HT-29 (cell line): ENCODE measurements at regions not wholly inside any gene's neighbourhood (a gene's known extent, or its start where the extent isn't known, plus 50 kb on each side); places are given as distances from the start of the nearest gene placed in this dataset.

Experiments used
- DNase-seq: peaks from one replicate; pipeline ENCODE4 v3.0.0-alpha.2; 2015; ENCODE audit warnings: low spot score

DNA sequence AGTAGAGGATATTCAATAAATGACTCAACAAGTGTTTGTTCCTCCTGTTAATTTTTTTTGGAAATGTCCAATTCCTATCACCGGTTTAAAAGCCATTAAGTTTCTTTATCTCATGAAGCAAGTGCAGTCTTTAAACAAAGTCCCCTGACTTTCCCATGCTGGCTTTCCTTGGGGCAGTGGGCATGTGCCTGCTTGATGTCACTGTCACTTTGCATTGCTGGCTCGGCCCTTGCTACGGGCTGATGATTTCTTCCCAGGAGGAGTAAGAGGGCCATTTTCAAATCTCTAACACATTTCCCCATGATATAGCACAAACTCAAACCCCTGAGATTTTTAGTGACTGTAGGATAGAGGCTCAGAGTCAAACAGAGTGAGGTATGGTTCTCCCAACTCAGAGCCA lies 275.8 kb upstream of the TENM3 start:
- no peak for DNase-seq

DNA sequence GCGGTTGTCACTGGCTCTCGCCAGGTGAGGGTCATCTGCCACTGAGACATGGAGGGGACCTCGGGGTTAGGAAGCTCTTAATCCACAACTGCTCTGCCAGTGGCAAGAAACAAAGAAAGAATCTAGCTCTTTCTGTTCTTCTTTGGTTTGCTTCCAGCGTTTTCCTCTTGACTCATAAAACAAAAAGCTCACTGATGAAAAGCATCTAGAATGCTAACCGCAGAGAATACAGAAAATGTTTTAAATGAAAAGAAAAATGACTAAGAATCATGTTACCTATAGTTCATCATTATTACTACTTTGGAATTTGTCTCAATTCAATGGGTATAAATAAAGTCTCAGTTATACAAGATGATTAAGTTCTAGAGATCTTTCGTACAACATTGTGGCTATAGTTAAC lies 274.8 kb upstream of the TENM3 start:
- DNase-seq = no peak

DNA sequence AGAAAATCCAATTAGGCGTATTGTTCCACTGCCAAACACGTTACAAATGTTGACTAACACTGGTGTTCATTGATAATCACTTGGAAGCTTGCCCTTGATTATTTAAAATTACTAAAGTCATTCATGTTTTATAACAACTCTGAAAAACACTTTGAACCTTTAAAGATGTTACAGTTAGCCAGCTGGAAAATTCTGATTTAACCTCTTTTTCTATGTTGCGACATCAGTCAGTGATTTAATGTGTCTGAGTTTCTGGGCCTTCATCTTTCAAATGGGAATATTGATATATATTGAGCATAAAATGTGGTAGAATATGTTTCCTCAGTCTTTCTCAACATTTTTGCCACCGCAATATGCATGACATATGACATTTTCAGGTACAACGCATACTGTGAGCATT lies 274.1 kb upstream of the TENM3 start:
- DNase-seq = no peak

DNA sequence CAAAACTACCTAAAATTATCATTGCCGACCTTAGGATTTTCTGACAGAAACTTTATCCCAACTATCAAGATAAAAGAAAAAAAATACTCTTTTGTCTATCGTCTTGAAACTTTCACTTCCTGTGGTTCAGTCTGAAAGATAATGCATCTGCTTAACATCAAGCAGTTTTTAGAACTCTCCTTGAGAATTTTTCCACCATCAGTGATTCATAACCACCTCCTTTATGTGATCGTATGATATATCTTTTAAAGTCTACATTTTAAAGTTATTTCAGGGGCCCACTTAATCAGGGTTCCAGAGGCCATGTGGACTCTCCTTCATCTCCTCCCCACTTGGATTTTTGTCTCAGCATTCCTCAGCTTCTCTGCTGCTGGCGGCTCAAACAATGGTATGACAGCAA lies 272.8 kb upstream of the TENM3 start:
- no peak for DNase-seq

DNA sequence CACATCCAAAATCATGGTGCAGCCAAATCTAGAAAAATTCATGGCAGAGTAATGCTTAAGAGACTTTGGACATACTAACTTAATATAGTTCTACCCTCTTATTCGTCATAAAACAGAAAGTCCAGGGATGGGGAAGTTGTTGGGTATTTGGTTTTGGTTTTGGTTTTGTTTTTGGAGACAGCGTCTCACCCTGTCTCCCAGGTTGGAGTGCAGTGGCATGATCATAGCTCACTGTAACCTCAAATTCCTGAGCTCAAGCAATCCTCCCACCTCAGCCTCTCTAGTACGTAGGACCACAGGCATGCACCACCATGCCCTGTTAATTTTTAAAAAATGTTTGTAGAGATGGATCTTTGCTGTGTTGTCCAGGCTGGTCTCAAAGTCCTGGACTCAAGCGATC lies 271.8 kb upstream of the TENM3 start:
- no peak for DNase-seq

DNA sequence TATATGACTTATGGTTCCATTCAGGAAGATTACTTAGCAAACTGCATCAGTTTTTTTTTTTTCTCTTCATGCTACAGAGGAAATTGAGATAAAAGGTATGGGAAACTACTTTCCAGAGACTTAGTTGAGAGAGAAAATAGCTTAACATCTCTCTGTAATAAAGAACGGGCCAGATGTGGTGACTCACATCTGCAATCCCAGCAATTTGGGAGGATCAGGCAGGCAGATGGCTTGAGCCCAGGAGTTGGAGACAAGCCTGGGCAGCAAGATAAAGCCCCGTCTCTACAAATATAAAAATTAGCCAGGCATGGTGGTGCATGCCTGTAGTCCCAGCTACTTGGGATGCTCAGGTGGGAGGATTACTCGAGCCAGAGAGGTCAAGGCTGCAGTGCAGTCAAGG lies 271.2 kb upstream of the TENM3 start:
- no peak for DNase-seq

DNA sequence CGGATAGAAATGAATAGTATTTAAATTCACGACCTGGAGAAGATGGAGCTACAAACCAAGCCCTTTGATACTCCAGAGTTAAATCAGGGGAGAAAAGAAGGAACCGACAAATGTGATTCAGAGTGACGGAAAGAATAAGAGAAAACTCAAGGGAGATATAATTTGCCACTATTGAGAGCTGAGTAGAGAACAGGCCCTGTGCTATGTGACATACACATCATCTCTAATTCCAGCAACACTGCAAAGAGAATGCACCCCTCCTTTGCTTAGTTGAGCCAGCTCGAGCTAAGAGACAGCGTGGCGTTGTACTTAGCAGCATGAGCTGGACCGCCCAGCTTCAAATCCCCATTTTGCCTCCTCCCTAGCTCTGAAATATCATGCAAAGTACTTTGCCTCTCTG lies 266.4 kb upstream of the TENM3 start:
- DNase-seq = no peak

DNA sequence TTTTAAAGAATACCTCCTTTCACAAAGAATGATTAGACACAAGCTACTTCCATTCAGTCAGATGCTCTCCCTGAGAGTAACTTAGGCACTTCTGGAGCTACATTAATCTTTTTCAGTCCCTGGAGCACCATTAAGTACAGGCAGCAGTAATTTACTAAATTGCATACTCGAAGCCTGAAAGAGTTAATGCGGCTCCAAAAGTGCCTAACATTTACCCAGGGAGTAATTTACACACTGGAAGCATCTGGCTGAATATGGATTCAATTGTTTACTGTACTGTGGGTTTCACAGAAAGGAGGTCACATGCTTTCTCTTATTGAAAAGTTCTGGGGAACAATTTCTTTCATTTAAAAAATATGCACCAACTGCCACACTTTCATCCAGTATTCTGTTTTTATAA lies 260.8 kb upstream of the TENM3 start:
- DNase-seq = no peak

DNA sequence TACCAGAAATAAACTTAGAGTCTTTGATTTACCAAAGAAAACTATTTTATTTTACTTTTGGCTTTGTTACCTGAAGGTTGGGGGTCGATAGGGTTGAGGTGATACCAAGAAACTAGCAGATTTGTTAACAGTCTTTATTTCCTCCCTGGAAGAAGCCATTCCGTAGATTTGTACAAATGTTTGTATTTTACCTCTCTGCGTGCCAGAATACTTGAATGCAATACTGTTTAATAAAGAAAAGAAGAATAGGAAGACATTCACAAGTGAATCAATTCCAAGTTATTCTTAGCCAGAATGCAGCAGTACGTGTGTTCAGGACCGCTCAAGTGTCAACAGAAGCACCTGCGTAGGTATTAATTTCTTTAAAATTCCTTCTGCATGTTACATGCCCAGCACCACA lies 260.3 kb upstream of the TENM3 start:
- no peak for DNase-seq

DNA sequence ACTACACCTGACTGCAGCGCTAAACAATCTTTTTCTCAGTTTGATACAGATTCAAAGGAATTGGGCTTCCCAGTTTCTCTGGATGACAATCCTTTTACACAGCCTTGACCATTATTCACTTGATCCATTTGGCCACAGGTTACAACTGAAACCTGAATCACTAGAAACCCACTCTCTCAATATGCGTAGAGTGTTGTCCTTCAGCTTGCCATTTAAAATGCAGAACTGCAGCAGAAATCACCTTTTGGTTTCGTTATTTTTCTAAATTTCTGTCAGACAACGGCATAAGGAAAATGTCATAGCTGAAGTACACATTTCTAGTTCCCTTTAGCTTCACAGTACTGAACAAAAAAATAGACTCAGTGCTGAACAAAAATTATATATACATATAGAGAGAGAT lies 255.8 kb upstream of the TENM3 start:
- no peak for DNase-seq

DNA sequence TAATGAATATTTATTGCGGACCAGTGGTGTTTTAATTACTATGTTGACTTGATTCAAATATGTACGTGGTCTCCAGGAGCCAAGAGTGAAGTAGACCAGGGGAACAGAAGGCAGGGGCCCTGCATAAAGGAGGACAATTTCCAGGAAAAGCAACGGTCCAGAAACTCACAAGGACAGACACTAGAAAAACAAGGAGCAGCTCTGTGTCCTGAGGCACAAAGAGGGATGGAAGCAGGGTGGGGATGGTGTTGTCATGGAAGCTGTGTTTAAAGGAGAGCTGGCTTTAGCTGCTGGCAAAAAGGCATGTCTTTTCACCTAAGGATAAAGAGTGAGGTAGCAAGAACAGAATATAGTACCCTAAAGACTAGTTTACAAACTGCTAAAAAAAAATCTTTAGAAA lies 254.1 kb upstream of the TENM3 start:
- DNase-seq = no peak

DNA sequence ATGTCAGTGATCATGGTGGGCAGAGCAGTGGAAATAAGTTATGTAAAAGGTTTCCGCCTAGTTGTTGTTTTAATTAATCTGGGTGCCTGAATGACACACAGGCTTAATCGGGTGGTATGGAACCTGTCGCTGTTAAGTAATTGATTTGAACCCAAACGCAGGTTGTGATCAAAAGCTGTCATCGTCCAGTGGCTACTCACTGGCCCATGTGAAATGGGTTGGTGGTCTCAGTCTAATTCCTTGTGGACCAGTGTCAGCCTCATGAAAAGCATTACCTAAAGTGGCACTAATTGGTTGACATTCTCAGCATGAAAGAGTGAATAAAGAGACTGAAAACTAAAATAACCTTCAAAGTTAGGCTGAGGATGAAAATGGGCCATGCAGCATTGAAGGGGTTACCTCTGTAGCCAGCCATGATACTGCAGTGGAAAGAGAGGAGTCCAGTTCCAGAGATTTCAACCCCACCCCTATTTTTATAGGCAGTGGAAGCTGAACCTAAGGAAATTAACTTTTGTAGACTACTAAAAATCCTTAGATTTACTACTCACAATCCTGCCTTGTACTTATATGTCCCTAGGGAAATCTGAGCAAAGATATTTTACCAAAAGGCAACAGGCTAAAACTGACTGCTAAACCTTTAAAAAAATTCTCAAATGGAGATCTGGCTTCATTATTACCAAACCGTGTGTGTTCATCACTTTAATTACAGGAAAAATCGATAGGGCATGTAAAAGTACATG lies 251.7 kb upstream of the TENM3 start:
- no peak for DNase-seq

DNA sequence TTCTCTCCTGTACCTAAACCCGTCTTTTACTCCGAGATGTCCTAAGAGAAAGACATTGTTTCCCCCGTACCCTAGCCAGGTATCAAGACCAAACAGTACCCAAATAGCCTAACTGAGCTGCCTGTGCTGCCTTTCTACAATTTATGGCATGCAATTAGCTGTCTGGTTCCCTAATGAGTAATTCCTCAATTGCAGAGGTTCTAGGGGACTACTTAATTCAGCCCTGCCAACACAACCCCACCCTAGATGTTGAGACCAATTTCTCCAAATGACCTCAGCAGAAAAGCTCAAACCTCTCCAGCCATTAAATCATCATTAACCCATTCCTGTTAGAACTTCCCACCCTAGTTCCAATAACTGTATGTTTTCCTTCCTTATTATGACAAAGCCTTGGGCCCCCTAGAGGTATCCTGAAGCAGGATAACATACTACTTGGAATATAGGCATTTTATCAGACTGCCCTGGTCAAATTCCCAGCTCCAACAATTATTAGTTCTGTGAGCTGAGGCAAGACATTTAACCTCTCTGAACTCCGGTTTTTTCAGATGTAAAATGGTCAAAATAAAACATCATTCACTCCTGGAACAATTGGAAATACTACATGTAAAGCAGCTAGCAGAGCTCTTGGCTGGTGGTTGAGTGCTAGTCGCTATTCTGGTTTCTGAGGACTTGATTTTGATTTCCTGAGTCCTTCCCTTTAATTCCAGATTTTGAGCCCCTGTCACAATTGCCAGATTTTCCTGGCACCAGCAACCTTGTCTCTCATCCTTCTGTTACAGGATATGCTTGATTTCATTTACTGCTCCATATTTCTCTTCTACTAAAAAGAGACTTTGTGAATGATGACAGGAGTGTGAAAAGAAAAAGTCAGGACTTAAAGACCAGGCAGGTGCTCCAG lies 244.6 kb upstream of the TENM3 start:
- DNase-seq = no peak

DNA sequence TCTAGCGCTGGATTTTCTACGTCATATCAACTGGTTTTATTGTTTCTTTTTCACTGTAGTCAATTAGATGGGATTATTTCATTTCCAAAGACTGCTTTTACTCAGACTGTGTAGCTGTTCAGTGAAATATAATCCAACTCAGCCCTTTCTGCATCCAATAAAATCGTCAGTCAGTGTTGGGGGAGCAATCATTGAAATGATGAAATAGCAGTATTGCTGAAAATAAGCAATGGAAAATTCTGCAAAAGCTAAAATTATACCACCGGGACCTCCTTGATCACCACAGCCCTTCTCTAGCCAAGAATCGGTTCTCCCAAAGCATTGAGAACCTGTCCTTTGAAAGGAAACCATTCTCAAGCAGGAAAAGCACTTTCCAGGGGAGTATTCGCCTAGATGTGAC lies 243.1 kb upstream of the TENM3 start:
- DNase-seq = no peak

DNA sequence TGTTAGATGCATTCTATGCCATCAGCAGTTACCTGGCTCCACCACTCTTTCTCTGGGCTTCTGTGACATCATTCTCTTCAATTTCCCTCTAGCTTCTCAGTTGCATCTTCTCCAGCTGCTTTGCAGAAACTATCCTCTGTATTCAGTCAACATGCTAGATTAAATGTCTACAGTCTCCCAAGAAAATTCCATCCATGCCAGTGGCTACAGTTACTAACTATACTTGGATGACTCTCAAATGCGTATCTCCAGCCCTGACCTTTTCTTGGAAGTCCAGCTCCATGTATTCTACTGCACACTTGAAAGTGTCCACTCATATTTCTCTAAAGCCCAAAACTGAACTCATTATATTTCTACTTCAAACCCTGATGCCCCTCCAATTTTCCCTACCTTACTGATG lies 232.3 kb upstream of the TENM3 start:
- no peak for DNase-seq

DNA sequence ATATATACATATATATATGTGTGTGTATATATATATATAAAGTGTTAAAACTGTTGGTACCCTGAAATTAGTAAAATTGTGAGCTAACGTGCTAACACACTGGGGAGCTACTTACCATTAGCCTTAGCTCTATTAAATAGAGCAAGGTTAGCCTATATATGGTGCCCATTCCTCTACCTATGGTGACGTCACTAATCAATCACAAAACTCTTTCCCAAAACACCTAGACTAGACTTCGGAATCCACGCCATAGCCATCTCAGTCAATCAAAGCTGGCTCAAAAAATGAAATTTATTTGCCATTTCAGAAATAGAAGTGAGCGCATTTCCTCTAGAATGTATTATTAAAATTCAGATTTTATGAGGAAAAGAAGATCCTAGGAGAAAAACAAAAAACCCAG lies 229.0 kb upstream of the TENM3 start:
- no peak for DNase-seq

DNA sequence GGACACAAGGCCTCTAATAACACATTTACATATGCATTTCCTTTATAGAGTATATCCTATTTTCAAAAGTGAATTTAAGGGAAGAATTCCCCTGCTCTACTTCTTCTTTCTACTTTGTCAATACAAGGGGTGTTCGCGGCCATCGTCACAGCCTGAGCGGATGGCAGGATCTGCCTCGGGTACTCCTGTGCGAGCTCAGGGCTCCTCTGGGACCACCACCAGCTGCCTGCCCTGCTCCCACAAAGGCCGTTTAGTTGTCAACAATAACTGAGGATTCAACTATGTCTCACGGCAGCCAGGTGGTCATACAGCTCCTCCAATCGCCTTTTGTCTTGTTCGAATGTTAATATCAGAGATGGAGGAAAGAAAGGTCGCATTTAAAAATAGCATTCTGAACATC lies 228.2 kb upstream of the TENM3 start:
- no peak for DNase-seq

DNA sequence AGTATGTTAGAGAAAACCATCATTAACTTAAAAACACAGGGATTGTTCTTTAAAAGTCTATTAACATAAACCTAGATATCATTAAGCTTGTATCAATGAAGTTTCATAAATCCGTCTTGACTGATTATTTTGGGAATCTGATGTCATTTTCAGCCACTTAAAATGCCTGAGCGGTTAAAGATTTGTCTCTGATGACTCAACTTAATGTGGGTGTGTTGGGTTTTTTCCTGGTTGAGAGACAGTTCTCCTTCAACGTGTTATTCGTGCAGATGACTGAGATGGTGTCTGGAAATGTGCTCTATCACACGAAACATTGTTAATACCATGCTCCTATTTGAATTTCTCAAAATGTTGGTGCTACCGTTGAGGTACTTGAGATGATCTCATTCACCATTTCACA lies 227.3 kb upstream of the TENM3 start:
- no peak for DNase-seq

DNA sequence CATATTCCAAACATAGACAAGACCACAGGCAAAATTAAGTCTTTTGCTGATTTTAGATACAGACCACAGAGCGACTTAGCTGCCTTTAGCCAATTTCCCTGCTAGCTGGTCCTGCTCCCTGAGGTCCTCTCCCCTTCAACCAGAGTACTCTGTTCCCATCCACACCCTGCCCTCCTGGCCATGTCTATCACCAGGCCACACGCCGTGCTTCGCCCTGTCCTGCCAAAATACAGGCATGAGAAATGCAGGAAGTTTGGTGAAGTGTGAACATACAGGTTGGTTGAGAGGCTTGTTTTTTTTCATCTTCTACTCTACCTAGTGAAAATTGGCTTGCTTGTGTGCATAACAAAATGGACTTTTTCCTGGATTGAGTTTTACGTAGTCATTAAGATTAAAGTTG lies 226.2 kb upstream of the TENM3 start:
- no peak for DNase-seq

DNA sequence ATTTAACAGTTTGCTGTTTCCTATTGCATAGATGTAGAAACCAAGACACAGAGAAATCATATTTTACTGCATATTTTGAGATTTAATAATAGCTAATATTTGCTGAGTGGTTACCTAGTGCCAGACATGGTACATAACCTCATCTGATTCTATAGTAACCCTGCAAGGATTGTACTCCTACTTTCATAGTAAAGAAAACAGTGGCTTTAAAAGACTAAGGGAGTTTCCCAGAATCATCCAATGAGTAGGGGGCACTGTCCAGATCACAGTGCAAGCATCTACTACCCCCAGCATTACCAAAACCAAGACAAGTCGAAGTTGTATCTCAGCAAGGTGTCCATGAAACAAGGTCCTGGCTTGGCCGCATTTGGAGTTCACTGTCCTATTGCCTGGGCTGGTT lies 224.5 kb upstream of the TENM3 start:
- no peak for DNase-seq

DNA sequence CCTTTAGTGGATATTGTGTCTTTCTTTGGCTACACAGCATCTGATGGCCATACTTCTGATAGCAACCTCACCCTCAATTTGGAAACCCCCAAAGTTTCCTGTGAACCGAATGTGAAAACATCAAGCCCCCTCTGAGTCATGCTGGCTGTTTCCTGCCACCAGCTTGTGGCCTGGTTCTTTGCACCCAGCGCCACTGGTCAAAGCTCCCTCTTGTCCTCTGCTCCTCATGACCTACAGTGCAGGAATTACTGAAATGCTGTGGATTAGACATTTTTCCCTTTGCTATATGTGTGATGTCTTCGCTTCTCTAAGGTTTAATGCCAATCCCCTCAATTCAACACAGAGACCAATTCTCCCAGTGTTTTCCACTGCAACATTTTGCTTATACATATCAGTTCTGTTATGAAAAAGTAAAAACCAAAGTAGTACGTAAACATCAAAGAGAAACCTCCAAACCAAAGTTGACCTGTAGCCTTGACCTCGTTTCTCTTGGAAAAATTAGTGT lies 224.0 kb upstream of the TENM3 start:
- DNase-seq = no peak

DNA sequence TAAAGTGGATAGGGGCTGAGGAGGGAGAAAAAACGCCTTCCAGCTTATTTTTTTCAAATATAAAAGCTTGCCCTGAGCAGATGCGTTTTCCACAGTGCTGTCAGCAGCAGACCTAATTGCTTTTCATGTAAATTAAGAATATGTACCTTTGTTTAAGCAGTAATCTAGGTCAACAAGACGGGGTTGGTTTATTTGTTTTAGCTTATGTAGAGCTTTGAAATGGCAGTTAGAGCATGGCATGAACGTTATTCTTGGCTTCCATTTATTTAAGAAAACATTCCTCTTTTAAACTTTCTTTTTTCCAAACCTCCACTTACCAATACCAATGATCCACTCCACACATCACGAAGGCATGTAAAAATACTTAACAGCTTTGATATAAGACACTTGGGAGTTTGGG lies 220.3 kb upstream of the TENM3 start:
- no peak for DNase-seq

DNA sequence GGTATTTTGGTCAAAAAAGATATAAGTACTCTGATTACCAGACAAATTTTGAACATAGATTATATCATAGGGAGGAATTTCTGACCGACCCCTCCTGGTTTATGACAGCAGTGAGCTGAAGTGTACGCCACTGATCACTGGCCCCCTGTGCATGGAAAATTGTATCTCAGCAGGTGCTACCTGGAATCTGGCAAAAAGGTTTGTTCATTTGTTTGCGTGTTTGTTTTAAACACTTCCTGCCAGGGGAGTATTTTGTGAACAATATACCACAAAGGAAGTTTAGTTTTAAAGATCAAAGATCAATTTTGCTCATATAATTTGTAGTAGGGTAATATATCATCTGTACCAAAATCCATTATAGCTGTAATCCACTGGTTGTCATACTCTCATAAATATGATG lies 219.7 kb upstream of the TENM3 start:
- no peak for DNase-seq
